SK-N-SH (cell line): ENCODE measurements at regions not wholly inside any gene's neighbourhood (a gene's known extent, or its start where the extent isn't known, plus 50 kb on each side); places are given as distances from the start of the nearest gene placed in this dataset.

ENCODE experiments used
- CTCF ChIA-PET: fragments of 300-600, 350-600 bp; formaldehyde crosslinking; extraction: SDS; loops from one replicate; lab custom pipeline; 2021; lab: Yijun Ruan, JAX
- POLR2A ChIA-PET: fragments of 350-600 bp; sonication (Branson Sonifier 250); formaldehyde crosslinking; extraction: SDS; loops from one replicate; lab custom pipeline; 2020; ENCODE audit warnings: antibody characterized with exemption, inconsistent platforms; lab: Yijun Ruan, JAX
- DNase-seq: peaks from one replicate; pipeline ENCODE4 v3.0.0; 2012
- H2AFZ ChIP-seq: fragments of 200-600 bp; sonication (generic); 2 replicates; pipeline ENCODE4 v1.8.1; 2016; ENCODE audit warnings: antibody characterized with exemption, mild to moderate bottlenecking, low read depth
- H3F3A ChIP-seq: fragments of 200-600 bp; sonication (generic); replicated peaks from 2 replicates; pipeline ENCODE3; 2016; ENCODE audit warnings: antibody characterized with exemption, mild to moderate bottlenecking; ENCODE audit not compliant: insufficient read depth
- H3K27ac ChIP-seq, 2 experiments: fragments of 200-500 bp in 1 of 2; fragments of 200-600 bp in 1 of 2; sonication (Bioruptor generic) in 1 of 2; sonication (generic), shearing (Covaris generic) in 1 of 2; 2 replicates each; pipeline versions ENCODE4 v1.5.1 to v1.6.1; 2014 to 2016; ENCODE audit warnings: low read depth in 2 of 2, inconsistent platforms in 1 of 2, low read length in 1 of 2, mild to moderate bottlenecking in 1 of 2, mixed read lengths in 1 of 2
- H3K27me3 ChIP-seq: fragments of 200-600 bp; sonication (generic), shearing (Covaris generic); 2 replicates; pipeline ENCODE4 v1.6.1; 2016; ENCODE audit warnings: mixed run types; ENCODE audit not compliant: insufficient read depth
- H3K36me3 ChIP-seq, 2 experiments: fragments of 200-500 bp in 1 of 2; fragments of 200-600 bp in 1 of 2; sonication (Bioruptor generic) in 1 of 2; sonication (generic) in 1 of 2; replicated peaks in 1 of 2; 2 replicates each; pipeline versions ENCODE3 to v1.5.1; 2014 to 2016; ENCODE audit warnings: low read length in 1 of 2, mild to moderate bottlenecking in 1 of 2; ENCODE audit not compliant: insufficient read depth in 2 of 2, control insufficient read depth in 1 of 2
- H3K4me1 ChIP-seq, 2 experiments: fragments of 200-500 bp in 1 of 2; fragments of 200-600 bp in 1 of 2; sonication (Bioruptor generic) in 1 of 2; sonication (generic), shearing (Covaris generic) in 1 of 2; 2 replicates each; pipeline versions ENCODE4 v1.5.1 to v1.6.1; 2014 to 2016; ENCODE audit warnings: low read depth in 1 of 2, low read length in 1 of 2, mixed run types in 1 of 2; ENCODE audit not compliant: insufficient read depth in 2 of 2, control insufficient read depth in 1 of 2
- H3K4me2 ChIP-seq: fragments of 200-600 bp; sonication (generic), shearing (Covaris generic); 2 replicates; pipeline ENCODE4 v1.6.1; 2017; ENCODE audit warnings: mixed run types
- H3K4me3 ChIP-seq, 2 experiments: fragments of 200-500 bp in 1 of 2; fragments of 200-600 bp in 1 of 2; sonication (Bioruptor generic) in 1 of 2; sonication (generic), shearing (Covaris generic) in 1 of 2; 2 replicates each; pipeline versions ENCODE4 v1.5.1 to v1.8.1; 2014 to 2016; ENCODE audit warnings: low read depth in 2 of 2, inconsistent platforms in 1 of 2, low read length in 1 of 2, mild to moderate bottlenecking in 1 of 2, mixed read lengths in 1 of 2, moderate library complexity in 1 of 2
- H3K79me2 ChIP-seq: fragments of 200-600 bp; sonication (generic); 2 replicates; pipeline ENCODE4 v1.8.1; 2017; ENCODE audit warnings: mild to moderate bottlenecking; ENCODE audit not compliant: insufficient read depth
- H3K9ac ChIP-seq: fragments of 200-600 bp; sonication (generic); 2 replicates; pipeline ENCODE4 v1.6.1; 2017; ENCODE audit warnings: mixed run types
- H3K9me2 ChIP-seq: fragments of 200-600 bp; sonication (generic); 2 replicates; pipeline ENCODE4 v1.6.1; 2017; ENCODE audit warnings: mixed run types
- H3K9me3 ChIP-seq: fragments of 200-600 bp; sonication (generic); 2 replicates; pipeline ENCODE4 v1.6.1; 2017; ENCODE audit warnings: mixed run types, mild to moderate bottlenecking, moderate library complexity
- H4K20me1 ChIP-seq: fragments of 200-600 bp; sonication (generic); 2 replicates; pipeline ENCODE4 v1.6.1; 2017; ENCODE audit warnings: mild to moderate bottlenecking, mixed run types; ENCODE audit not compliant: insufficient read depth
- ELF1 ChIP-seq: IDR thresholded peaks from 2 replicates; pipeline ENCODE4 v1.4.0; 2012
- EZH2phosphoT487 ChIP-seq: fragments of 200-600 bp; sonication (generic); IDR thresholded peaks from 2 replicates; pipeline ENCODE4 v1.6.1; 2017; ENCODE audit warnings: low read depth, mixed run types, mild to moderate bottlenecking, antibody characterized with exemption, moderate library complexity, borderline replicate concordance
- FOXM1 ChIP-seq: IDR thresholded peaks from 2 replicates; pipeline ENCODE4 v1.4.0; 2012; ENCODE audit warnings: low read depth, mild to moderate bottlenecking
- GABPA ChIP-seq: IDR thresholded peaks from 2 replicates; pipeline ENCODE4 v1.4.0; 2012; ENCODE audit warnings: low read depth, mild to moderate bottlenecking
- IRF3 ChIP-seq: fragments of 150-350 bp; IDR thresholded peaks from 2 replicates; pipeline ENCODE4 v1.6.1; 2016; ENCODE audit warnings: mild to moderate bottlenecking, low read depth, low read length
- JUND ChIP-seq: IDR thresholded peaks from 2 replicates; pipeline ENCODE4 v1.4.0; 2012
- MAX ChIP-seq: IDR thresholded peaks from 2 replicates; pipeline ENCODE4 v1.4.0; 2012; ENCODE audit warnings: low read depth
- MEF2A ChIP-seq: IDR thresholded peaks from 2 replicates; pipeline ENCODE4 v1.4.0; 2012; ENCODE audit warnings: low read depth, borderline replicate concordance
- MXI1 ChIP-seq: IDR thresholded peaks from 2 replicates; pipeline ENCODE4 v1.6.1; 2012; ENCODE audit warnings: mild to moderate bottlenecking, low read depth, low read length, improper control_type of control experiment
- NFIC ChIP-seq: IDR thresholded peaks from 2 replicates; pipeline ENCODE4 v1.4.0; 2012; ENCODE audit warnings: borderline replicate concordance
- RFX5 ChIP-seq: IDR thresholded peaks from 2 replicates; pipeline ENCODE4 v1.6.1; 2012; ENCODE audit warnings: mild to moderate bottlenecking, improper control_type of control experiment, low read length
- SMC3 ChIP-seq: IDR thresholded peaks from 2 replicates; pipeline ENCODE4 v1.6.1; 2012; ENCODE audit warnings: low read depth, low read length, improper control_type of control experiment
- TAF1 ChIP-seq: IDR thresholded peaks from 2 replicates; pipeline ENCODE4 v1.6.1; 2012; ENCODE audit warnings: low read depth, mild to moderate bottlenecking, low read length, moderate library complexity, borderline replicate concordance
- TEAD4 ChIP-seq: IDR thresholded peaks from 2 replicates; pipeline ENCODE4 v1.4.0; 2012; ENCODE audit warnings: mild to moderate bottlenecking, borderline replicate concordance; ENCODE audit not compliant: insufficient read depth
- USF1 ChIP-seq: IDR thresholded peaks from 2 replicates; pipeline ENCODE4 v1.4.0; 2012; ENCODE audit warnings: low read depth, borderline replicate concordance
- YY1 ChIP-seq: IDR thresholded peaks from 2 replicates; pipeline ENCODE4 v1.4.0; 2012; ENCODE audit warnings: low read depth, mild to moderate bottlenecking
- WGBS: methylation state at CpG from one replicate; pipeline ENCODE4 v1.1.6; 2017; ENCODE audit warnings: low lambda C conversion rate; 5-methylcytosine and 5-hydroxymethylcytosine counted together
- TF ChIP-seq, protein P1 (sequence below): IDR thresholded peaks from 2 replicates; pipeline ENCODE4 v1.6.1; 2012; ENCODE audit warnings: mild to moderate bottlenecking, low read depth, low read length, moderate library complexity
- TF ChIP-seq, protein P2 (sequence below): IDR thresholded peaks from 2 replicates; pipeline ENCODE4 v1.4.0; 2012; ENCODE audit warnings: low read depth, borderline replicate concordance

DNA sequence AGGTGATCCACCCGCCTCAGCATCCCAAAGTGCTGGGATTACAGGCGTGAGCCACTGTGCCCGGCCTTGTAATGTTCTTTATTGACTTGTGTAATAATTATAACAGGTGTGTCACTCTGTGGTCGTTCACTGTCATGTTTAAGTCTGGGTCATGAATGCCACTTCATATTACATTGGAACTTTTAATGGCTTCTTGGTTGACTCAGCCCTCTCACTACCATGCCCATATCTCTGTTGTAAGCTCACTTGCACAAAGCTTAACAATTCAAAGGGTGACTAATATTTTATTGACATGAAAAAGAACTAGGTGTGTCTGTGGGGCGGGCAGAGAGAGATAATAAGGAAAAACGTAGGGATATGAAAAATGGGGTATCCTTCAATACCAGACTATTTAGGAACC, 639.7 kb upstream of the ACTRT1 start (continued):
- no peak for TF ChIP-seq EZH2phosphoT487
- TF ChIP-seq MAX = no peak

DNA sequence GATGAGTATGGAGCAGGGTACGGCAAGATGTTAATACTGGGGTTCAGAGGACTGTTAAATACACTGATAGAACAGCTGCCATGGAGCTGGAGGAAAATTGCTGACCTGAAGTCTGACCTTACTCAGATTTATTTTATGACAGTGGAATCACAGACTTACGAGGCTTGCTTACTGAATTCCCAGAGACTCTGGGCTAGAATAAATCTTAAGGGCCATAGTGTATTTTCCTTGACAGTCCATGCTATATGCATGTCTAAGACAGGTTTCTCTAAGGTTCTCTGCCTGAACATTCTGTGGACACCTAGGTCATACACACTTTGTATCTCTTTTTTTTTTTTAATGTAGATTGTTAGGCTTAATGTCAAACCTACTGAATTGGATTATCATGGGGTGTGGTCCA, 633.2 kb upstream of the ACTRT1 start:
- H3K9ac ChIP-seq = no peak overlapping the region
- H3F3A ChIP-seq = no peaks in the 10 kb centered on the region
- H3K79me2 ChIP-seq = no peaks in the 10 kb centered on the region
- H3K9me3 ChIP-seq = no peaks in the 10 kb centered on the region
- no peak for TF ChIP-seq MXI1
- TF ChIP-seq USF1 = no peak
- TF ChIP-seq JUND = no peak
- no peak for TF ChIP-seq NFIC
- no peak for TF ChIP-seq RFX5
- TF ChIP-seq FOXM1 = no peak
- no peak for TF ChIP-seq MEF2A
- no peak for TF ChIP-seq IRF3
- TF ChIP-seq ELF1 = no peak
- TF ChIP-seq GABPA = no peak
- TF ChIP-seq, protein P1, sequence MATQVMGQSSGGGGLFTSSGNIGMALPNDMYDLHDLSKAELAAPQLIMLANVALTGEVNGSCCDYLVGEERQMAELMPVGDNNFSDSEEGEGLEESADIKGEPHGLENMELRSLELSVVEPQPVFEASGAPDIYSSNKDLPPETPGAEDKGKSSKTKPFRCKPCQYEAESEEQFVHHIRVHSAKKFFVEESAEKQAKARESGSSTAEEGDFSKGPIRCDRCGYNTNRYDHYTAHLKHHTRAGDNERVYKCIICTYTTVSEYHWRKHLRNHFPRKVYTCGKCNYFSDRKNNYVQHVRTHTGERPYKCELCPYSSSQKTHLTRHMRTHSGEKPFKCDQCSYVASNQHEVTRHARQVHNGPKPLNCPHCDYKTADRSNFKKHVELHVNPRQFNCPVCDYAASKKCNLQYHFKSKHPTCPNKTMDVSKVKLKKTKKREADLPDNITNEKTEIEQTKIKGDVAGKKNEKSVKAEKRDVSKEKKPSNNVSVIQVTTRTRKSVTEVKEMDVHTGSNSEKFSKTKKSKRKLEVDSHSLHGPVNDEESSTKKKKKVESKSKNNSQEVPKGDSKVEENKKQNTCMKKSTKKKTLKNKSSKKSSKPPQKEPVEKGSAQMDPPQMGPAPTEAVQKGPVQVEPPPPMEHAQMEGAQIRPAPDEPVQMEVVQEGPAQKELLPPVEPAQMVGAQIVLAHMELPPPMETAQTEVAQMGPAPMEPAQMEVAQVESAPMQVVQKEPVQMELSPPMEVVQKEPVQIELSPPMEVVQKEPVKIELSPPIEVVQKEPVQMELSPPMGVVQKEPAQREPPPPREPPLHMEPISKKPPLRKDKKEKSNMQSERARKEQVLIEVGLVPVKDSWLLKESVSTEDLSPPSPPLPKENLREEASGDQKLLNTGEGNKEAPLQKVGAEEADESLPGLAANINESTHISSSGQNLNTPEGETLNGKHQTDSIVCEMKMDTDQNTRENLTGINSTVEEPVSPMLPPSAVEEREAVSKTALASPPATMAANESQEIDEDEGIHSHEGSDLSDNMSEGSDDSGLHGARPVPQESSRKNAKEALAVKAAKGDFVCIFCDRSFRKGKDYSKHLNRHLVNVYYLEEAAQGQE = no peak
- TF ChIP-seq YY1 = no peak
- no peak for TF ChIP-seq SMC3
- TF ChIP-seq TEAD4 = no peak
- TF ChIP-seq, protein P2, sequence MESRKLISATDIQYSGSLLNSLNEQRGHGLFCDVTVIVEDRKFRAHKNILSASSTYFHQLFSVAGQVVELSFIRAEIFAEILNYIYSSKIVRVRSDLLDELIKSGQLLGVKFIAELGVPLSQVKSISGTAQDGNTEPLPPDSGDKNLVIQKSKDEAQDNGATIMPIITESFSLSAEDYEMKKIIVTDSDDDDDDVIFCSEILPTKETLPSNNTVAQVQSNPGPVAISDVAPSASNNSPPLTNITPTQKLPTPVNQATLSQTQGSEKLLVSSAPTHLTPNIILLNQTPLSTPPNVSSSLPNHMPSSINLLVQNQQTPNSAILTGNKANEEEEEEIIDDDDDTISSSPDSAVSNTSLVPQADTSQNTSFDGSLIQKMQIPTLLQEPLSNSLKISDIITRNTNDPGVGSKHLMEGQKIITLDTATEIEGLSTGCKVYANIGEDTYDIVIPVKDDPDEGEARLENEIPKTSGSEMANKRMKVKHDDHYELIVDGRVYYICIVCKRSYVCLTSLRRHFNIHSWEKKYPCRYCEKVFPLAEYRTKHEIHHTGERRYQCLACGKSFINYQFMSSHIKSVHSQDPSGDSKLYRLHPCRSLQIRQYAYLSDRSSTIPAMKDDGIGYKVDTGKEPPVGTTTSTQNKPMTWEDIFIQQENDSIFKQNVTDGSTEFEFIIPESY = no peak
- TF ChIP-seq TAF1 = no peak
- TF ChIP-seq MAX = no peak
- H3K4me2 ChIP-seq = no peak overlapping the region
- no peaks in the 10 kb centered on the region for H3K4me1 ChIP-seq
- H3K27me3 ChIP-seq = no peaks in the 10 kb centered on the region
- POLR2A ChIA-PET = no interaction called here
- 15% methylated on average over 2 of the region's 2 CpGs for whole genome bisulfite sequencing
- no peak overlapping the region for H2AFZ ChIP-seq
- H3K9me2 ChIP-seq = no peaks in the 10 kb centered on the region
- H3K4me3 ChIP-seq = no peak overlapping the region
- CTCF ChIA-PET = no interaction called here
- no peaks in the 10 kb centered on the region for H3K36me3 ChIP-seq
- DNase-seq = no peak
- H4K20me1 ChIP-seq = no peaks in the 10 kb centered on the region
- no peak overlapping the region for H3K27ac ChIP-seq
